ENCODE measurements at regions not wholly inside any gene's neighbourhood (a gene's known extent, or its start where the extent isn't known, plus 50 kb on each side); places are given as distances from the start of the nearest gene placed in this dataset.
A peak's percentile ranks its signal among the peaks of the same experiment; 100 is the strongest.
"Not testable (repeated sequence)": the region's sequence is repeated elsewhere in the genome, so short reads cannot be mapped to it uniquely, and the experiment has no call there.

DNA sequence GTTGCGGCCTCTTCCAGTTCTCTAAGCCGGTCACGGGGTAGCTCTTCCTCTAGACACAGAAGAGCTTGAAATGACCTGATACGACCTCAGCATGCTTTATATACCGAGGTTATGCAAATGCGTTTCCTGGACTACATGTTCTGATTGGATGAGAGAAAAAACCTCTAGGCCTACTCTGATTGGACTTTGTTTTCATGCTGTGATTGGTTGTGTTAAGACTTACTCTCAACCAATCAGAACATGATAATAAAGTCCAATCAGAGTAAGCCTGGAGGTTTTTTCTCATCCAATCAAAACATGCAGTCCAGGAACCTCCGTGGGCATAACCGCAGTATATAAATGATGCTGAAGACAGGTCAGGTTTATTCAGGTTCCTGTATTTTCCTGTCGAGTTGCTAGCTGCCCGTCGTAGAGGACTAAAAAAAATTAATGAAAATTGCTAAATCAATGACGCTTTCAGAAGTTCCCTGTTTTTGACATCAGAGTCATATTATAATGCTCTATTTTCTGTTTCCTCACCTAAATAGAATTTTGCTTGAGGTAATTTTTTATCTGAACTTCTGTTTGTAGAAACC, 177.4 kb downstream of the POTEB3 start:
- no peak for DNase-seq (ENCODE audit: low spot score)

DNA sequence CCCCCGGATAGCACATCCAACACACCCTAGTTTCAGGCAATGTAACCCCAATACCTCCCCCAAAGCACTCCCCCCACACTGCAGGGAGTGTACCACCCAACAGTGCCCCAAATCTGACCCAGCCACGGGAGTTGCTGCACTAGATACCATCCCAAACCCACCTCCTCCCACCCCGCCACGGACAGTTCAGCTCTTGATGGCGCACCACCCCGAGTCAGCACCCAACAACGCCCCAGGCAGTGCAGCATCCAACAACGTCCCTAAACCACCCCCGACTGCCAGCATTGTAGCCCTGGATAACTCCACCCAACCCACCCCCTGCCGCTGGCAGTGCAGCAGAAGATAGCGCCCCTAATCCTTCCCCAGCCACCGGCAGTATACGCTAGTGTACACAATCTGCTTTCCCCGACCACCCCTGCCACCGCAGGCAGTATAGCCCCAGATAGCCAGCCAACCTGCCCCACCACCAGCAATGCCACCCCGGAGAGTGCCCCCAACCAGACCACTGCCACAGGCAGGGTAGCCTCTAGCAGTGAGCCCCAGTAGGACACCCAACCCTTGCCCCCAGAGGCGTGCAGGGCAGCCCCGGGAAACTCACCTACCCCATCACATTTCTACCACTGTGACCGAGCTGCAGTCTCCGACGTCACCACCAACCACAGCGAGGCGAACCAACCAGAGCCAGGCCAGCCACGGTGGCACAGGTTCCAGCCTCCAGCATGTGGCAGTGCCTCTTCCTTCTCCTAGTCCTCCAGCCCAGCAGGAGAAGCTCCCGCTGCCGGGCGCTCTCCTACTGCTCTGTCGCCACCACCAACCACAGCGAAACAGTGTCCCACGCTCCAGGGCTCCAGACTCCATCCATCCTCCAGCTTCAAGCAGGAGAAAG, 178.1 kb downstream of the POTEB3 start:
- DNase-seq (ENCODE audit: low spot score) (no peak), FAIRE-seq (peak; percentile 20)

More for the DNA sequence above, 177.4 kb downstream of the POTEB3 start:
- no peak for FAIRE-seq

DNA sequence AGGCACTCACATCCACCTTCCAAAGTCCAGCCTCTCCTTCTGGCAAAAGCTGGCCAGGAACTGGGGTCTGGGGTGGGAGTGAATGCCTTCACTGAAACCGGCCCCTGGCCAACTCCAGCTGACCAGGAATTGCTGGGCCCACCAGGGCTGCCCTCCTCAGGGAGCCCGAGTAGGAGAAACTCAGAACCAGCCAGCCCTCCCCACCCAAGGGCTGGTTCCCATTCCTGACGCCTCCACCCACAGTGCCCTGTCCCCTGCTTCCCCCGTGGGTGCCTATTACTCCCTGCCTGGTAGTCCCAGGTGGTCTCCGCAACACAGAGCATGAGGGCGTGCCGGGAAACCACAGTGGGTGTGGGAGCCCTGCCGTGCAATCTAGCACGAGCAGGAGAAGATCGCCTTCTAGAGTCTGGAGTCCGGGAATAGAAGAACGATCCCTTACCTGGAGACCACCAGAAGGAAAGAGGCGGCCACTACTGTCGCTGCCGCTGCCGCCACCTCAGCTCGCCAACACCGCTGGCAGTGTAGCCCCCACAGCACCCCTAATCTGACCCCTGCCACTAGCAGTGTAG, 178.8 kb downstream of the POTEB3 start:
- no peak for DNase-seq (ENCODE audit: low spot score)

DNA sequence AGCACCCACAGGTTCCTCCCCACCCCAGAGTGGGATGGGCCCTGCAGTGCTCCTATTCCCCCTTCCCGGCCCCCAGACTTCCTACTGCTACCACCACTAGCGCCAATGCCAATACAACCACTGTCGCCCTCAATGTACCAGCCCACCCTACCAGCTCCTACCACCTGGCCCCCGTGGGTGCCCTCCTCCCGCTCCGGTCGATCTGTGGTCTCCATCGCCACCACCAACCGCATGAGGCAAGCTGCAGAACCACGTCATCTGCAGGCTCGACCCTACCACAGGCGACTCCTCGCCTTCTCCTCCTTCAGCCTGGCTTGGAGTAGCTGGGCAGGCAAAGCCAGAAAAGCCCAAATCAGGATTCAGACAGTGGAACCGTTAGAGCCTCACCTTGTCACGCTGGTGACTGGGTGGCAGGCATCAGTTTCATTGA, 179.3 kb downstream of the POTEB3 start:
- FAIRE-seq (no peak), DNase-seq (ENCODE audit: low spot score) (no peak)

More for the DNA sequence above, 178.8 kb downstream of the POTEB3 start:
- FAIRE-seq, result no peak

- not testable (repeated sequence) for FAIRE-seq
Observed at GRCh38 chr15:21258635-21259034, 181.7 kb downstream of the POTEB3 start.

DNA sequence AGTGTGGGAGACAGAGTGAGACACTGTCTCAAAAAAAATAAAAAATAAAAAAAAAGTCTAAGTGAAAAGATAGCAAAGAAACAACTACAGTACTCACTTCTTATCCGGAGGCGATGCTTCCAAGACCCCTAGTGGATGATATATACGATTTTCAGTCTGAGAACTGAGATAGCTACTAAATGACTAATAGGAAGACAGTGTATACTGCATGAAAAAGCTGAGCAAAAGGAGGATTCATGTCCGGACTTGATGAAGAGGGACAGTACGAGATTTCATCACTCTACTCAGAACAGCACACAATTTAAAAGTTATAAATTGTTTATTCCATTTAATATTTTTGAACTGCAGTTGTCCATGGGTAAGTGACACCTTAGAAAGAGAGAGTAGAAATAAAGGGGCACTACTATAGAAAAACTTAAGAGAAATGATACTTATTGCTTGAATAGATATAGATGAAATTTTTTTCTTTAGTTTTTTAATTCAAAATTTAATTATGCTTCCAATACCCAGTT, 190.7 kb downstream of the POTEB3 start:
- not testable (repeated sequence) for FAIRE-seq; DNase-seq (ENCODE audit: low spot score)

More at GRCh38 chr15:21258635-21259034, 181.7 kb downstream of the POTEB3 start:
- not testable (repeated sequence) for DNase-seq (ENCODE audit: low spot score)

Measured in urothelium cell line (cell line).